GM19238 (cell line): ENCODE measurements at regions not wholly inside any gene's neighbourhood (a gene's known extent, or its start where the extent isn't known, plus 50 kb on each side); places are given as distances from the start of the nearest gene placed in this dataset.

ENCODE experiments used
- DNase-seq: peaks from one replicate; pipeline ENCODE4 v3.0.0; 2011; ENCODE audit warnings: low spot score; ENCODE audit not compliant: insufficient read length

DNA sequence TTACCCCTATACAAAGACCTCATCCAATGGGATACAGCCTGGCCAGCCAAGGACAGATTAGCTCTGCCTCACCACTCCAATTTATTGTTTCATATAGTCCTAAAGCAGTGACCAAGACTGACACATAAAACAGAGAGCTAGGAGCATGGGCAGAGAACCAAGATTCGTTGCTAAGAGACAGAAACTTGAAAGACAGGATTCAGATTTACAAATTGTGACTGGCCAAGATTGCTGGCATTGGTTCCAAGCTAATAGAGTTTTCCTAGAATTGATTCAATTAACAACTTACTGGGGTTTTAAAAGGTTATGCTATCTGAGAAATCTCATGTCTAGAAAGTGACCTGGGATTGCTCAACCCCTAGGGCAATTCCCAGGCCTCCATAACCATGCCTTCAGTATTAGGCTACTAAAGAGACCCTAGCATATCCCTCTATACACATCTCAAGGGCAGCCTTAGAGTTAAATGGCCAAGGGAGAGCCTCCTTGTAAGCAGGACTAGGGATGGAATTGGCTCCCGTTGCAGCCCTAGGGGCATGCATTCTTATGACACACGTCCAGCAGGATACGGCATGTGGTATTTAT is 75.6 kb downstream of the ICOS start:
- no peak for DNase-seq

DNA sequence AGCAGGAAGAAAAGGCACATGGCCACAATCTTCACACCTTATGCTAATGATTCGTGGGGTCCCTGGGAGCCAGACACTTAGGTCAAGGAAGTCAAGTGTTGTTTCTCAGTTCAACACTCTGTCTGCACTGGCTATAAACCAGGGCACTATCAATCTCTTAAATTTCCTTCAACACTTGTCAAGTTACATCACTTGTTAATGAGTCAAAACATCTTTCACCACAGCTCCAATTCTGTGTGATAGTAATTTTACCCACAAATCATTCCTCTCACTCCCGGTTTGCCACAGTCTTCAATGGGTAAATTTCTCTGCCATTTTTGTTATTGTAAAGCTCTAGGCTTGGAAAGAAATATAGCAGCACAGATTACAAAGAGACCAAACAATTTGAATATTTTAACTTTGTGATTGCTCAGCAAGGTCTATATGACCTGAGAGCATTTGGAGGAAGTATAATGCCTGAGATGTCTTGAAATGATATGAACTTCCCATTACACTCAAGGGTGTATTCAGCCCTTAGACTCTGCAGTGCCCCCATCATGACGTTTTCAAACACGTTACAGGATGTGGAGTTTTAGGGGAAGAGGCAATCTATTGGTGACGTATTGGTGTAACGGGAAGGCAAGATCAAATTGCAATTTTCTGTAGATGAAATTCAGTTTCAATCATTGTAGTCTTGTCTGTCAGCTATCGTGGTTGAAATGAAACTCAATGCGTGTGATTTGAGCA is 78.7 kb downstream of the ICOS start:
- no peak for DNase-seq

DNA sequence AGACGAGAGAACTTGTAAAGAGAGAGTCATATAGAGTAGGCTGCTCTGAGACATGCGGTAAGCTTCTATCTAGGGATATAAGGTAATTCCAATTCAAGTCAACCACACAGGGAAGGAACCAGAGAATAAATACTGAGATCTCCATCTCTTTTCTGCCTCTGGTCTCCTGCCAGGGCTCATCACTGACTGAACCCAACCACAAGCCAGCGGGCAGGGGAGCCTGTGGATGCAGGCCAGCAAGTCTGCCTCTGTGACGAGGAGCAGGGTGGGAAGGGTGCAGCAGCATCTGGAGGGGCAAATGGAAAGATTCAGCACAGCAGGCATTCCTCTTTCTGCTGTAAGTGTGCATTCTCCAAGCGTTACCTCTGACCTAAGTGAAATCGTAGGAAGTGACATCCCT is 82.2 kb downstream of the ICOS start:
- no peak for DNase-seq

DNA sequence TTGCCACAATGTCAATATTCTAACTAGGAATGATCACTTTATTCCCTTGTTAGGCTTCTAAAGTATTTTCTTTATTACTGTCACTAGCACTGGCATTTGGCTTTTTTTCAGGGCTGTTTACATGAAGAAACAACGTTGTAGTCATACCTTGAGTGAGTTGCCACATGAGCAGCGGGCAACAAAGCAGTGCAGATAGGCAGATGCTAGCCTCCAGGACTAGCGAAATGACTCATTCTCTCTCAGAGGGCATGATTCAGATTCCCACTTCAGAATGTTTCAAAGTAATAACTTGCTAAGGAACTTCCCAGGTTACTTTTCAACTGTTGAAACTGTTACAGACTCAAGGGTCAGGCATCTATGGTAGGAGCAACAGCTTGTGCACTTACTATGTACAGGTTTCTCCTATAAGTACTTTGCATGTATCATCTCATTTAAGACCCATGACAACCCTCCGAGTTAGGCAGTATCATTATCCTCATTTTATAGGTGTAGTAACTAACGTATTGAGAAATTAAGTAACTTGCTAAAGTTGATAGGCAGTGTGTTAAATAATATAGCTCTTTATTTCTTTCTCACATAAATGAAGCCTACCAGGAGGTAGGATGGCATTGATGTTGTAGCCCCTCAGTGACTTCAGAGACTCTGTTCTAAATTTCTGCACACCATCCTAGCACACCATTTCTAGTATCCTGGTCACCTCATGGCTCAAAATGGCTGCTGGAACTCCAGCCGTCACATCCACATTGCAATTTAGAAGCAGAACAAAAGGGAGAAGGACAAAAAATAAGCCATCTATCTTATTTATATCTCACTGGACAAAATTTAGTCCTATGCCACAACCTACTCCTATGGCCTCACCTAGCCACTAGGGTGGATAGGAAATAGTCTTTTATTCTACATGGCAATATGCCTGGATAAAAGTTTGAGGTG is 83.3 kb downstream of the ICOS start:
- DNase-seq: no peak

DNA sequence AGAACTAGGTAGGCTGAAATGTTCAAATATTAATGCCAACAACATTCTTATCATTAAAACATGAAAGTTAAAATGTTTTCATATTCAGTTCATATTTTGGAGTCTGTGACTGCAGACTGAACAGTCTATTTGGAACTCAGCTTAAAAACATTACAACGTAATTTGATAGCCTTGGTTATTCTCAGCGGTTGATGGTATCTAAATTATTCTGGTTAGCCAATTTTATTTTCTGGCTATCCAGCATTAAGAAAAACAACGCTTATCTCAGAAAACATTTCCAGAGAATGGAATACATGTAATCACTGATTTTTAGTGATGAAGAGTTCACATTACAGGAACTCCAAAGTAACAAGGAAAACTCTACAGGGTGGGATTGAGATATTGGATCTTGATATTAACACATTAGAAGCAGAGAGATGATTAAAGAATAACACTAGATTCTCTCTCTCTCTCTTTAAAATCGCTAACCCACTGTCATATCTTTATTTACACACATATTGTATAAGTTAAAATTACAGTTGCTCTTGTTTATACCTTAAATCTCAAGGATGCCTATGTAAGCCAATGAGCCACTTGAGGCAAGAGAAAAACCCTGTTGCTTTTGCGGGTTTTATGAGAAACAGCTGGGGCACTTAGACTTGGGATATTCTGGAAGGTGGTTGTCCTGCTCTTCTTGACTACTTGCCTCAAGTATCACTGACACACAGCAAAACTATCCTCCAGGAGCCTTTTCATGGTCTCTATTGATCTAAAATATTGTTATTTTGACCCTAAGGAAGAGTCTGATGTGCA is 84.9 kb downstream of the ICOS start:
- no peak for DNase-seq

DNA sequence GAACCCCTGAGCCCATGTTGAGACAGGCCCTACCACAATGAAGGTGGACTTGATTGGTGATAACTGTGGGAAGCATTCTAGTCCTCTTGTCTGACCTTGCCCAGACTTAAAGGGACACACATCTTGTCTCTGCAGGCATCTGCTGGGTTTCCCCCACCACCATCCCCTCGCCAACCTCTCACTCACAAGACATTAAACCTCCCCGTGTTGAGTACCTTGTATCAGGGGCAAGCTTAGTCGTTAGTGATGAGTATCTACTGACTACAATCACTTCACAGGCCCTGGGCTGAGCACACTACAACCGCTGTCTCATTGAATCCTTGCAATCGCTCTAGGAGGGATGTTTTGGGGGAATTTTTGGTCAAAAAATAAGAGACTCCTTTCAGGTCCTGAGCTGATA is 86.0 kb downstream of the ICOS start:
- no peak for DNase-seq

DNA sequence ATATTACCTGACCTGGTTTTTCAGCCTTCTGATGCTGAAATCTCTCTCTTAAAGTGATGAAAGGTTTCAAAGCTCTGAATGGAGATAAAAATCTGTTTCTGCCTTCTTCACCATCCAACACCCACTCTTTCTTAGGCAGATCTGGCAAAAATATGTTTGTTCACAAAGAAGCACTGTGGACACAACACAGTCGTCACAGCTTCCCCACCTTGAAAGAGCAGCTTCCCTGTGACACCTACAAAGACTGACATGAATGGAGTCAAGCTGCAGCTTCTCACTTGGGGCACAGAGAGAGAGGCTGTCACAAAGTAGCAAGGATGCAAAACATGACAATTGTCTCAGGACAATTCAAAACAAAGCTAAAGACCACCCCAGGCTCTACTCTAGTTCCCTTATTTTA is 86.5 kb downstream of the ICOS start:
- DNase-seq: no peak

DNA sequence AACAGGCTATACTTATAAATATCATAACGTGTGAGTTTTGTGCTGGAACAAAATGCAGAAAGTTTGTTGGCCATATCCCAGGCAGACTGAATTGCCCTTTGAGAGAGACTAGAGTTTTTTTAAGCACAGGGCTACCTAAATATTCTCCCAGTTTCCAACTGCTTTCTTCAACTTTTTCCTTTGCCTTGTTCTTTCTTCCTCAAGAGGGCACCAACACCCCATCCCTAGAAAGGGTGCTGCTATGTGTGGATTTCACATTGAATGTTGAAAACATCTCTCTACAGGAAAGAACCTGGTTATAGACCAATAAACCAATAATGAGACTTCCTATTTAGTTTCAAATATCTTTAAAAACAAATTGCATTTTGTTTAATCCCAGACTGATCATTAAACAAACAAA is 87.9 kb downstream of the ICOS start:
- DNase-seq: no peak

DNA sequence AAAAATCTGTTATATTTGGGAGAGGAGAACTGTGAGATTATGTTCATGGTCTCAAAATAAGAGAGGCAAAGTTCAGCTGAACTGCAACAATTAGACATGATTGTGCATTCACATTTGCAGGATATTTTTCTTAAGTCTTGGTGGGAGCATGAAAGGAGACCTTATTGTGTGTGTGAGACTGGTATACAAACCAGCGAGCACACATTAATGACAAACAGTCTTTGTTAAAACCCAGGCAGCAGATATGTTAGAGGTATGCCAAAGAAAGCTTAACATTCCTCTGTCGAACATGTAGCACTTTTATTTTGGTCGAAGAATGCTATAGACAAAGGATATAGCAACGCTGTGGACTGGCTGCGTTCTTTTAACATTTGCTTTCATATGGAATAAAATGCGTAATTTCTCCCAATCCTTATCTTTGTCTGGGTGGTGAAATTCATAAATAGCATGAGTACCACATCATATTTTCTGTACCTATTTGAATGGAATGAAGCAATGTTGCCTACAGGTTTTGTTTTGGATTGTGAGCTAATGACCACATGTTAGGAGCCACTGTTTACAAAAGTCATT is 88.4 kb downstream of the ICOS start:
- DNase-seq: no peak

DNA sequence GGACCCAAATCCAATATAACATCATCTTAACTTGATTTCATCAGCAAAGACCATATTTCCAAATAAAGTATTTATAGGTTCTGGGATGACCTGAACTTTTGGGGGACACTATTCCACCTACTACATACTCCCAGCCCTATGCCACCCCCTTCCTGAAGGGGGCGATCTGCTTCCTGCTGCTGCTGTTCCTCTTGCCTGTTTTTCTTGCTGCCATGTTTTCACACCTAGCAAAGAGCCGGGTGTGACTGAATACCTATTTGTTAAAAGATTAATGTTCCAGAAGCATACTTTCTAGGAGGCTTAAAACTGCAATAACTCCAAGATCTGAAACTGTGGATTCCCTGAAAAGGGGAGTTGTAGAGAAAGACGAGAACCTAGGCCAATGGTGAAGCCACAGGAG is 89.7 kb downstream of the ICOS start:
- DNase-seq: no peak

DNA sequence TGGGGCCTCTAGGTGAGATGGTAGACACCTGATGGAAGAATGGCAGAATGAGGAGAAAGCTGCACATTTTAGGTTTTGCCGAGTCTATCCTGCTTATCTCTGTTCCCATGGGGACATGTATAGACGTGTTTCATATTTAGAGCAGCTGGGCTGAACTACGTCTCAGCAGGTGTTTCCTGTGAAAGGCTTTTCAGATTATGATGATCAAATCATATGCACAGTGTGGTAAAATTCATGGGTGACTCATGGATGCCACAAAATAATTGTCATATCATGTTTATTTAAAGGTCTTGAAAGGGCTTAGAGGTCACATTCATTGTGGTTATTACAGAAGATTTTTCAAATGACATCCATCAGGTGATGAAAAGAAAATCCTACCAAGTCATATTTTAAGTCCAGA is 90.5 kb downstream of the ICOS start:
- no peak for DNase-seq

DNA sequence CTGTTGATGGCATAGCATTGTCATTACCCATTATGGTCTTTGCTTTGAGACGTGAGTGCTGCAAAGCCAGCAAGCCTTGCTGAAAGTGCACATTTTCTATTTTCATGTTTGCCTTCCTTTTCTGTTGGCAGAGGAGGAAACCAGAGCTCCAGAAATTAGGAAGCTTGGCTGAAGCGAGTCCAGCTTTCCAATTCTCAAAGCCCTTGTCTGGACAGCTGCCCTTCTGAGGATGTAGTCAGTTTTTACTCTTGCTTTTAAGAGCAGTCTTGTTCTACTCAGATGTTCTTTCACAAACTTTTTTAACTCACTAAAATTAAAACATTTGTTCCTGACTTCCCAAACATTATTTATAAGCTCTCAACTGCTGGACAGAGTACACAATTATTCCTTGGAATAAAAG is 93.8 kb downstream of the ICOS start:
- DNase-seq: no peak

DNA sequence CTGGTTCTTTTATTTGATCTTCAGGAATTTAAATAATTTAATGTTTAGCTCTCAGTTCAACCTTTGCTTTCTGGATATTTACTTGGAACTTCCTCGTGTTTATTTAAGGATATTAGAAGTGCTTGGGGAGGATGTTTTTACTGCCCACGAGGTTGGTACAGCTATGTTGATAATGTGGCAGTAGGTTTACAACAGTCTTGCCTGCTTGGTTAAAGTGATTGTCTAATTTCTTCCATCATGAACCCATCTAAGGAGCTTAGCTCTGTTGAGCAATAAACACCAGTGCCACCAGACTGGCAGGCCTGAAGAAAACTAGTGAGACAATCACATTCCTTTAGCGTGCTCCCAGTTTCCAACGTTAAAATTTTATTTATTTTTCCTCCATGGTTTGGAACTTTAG is 94.5 kb downstream of the ICOS start:
- no peak for DNase-seq

DNA sequence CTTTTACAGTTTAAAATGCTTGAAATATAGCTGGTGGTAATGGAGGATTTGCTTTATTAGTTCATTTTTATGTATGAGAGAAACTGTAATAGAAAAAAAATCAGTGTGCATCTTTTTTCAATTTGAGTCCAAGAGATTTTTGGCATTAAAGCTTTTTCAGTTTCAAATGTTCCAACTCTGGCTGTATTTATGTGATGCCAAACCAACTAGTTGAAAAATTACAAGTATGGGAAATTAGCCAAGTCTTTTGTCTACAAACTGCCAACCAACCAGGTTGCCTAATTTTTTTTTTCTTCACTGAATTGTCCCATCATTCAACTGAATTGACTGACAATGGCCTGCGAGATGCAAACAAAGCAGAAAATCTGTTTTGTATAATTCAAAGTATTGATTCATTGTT is 95.7 kb downstream of the ICOS start:
- DNase-seq: no peak

DNA sequence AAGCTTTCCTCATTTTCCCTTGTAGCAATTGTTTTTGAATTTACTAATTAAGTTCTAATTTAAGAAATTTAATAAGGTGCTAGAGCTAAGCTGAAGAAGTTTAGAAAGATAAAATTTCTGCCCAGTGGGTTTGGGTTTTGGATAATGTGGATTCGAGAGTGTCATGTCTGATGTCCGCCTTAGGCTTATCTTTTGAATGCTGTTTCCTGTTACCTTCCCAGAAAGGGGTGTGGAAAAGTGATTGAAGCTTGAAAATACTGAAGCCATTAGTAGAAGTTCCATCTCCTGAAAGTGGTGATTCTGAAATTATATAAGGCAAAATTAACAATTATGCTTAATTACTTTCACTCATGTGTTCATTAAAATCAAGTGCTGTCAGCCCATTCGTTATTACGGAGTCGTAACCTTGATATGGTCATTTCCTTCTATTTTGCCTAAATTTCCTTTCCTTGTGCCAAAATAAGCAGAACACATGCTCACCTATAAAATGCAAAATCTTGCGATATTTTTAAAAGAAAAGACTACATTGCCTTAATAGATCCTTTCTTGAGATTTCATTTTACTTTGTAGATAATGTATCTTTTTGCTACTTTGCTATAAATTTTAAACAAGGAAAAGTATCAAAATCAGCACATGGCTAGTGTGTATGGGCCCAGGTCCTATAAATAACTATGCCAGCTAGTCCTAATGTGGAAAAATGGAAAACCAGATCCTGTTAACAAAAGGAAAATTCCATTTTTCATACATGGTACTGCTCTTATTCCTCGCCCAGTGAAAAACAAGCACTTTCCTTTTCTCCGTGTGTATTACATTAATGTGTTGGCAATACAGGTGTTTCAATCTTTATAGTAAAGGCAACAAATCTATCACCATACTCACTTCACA is 97.3 kb downstream of the ICOS start:
- DNase-seq: no peak

DNA sequence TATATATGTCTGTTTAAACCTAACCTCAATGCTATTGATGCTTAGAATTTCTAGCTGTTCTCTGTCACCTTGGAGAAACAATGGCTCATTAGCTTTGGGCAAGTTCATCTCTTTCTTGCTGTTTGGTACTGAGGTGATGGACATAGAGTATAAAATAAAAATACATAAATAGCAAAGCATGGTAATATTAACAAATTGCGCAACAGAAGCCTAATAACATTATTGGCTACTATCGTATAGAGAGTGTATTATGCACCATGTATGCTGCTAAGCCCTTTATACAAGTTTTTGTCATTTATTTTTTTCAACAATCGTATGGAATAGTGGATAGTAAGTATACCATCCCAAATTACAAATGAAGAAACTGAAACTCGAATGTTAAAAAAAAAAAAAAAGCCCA is 100.1 kb downstream of the ICOS start:
- DNase-seq: no peak

DNA sequence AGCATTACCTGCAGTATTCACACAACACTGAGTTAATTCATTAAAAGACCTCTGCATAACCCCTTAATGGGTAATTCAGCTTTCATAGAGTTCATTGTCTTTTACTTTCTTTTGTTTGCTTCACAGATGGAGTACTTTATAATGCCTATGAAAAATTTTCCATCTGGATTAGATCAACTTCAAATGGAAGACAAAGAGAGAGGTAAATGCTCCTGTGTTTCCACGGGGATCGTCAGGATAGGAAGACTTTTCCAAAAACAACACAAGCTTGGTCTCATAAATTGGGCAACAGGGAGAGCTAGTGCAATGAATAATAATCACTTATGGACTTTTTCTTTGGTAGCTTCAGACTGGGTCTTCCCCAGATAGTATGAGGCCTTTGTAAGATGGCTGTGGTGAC is 100.7 kb downstream of the ICOS start:
- DNase-seq: no peak

DNA sequence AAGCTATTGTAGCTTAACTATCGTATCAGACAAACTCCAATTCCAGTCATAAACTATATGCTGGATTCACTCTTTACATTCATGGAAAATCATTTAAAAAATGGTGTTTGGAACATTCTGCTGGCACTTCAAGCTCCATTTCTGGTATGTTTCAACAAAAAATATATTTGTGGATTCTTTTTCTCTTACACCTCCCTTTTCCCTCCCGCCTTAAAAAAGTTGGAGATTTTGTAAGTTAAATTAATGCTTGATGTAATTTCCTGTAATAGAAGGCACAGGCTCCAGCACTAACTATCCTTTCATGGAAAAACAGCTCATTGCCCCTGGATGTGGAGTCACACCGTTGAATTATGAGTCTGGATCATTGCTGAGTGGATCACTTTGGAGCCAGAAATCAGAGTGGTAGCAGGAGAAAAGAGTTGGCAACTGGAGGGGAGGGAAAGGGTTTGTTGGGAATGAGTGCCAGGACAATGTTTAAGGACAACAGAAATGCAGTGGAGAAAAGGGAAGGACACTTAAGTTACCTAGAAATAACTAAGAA is 102.8 kb downstream of the ICOS start:
- no peak for DNase-seq

DNA sequence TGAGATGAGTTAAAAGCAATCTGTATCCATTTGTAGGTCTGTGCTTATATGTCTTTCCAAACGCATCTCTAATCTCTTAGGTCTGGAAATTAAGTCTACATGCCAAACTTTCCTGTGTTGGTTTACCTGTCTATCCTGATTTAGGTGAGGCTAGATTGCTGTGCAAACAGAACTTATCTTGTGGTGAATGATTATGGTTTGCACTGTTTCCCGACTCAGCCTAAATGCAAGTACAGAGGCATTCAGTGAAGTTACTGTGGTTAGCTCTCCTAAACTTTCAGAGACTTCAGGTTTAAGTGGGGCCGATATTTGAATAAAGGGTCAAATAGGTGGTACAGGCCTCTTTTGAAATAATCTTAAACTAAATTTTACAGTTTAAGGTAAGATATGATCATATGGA is 103.5 kb downstream of the ICOS start:
- no peak for DNase-seq

DNA sequence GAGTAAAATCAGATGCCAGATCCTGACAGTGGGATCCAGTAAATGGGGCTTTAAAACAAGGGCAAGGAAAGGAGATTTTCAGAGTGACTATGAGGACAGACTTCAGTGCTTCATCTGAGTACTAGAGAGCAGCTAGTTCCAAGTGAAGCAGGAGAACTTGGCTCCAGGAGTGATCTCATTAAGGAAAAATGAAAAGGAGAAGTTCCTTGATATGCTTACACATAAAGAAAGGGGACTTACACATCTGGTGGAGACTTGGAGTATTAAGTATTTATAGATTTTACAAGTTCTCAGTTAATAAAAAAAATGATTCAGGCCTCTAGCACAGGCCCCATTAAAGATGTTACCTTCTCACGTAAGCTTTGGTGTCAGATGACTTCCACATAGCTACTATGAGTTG is 105.8 kb downstream of the ICOS start:
- DNase-seq: no peak
